Caco-2 (cell line): ENCODE measurements at regions not wholly inside any gene's neighbourhood (a gene's known extent, or its start where the extent isn't known, plus 50 kb on each side); places are given as distances from the start of the nearest gene placed in this dataset.
"Not testable (repeated sequence)": the region's sequence is repeated elsewhere in the genome, so short reads cannot be mapped to it uniquely, and the experiment has no call there.

Experiments used
- BruUV-seq: library from RNA; stranded (reverse); fragments of 400-500 nt; replicated peaks from 2 replicates; lab custom pipeline; 2021; lab: Mats Ljungman, UMichigan
- CTCF ChIA-PET: fragments of 300-600 bp; sonication (Branson Sonifier 250); formaldehyde crosslinking; loops from one replicate; lab custom pipeline; 2022; ENCODE audit warnings: antibody characterized with exemption; lab: Charles Lee
- POLR2A ChIA-PET: fragments of 300-600 bp; sonication (Branson Sonifier 250); formaldehyde crosslinking; loops from one replicate; lab custom pipeline; 2022; ENCODE audit warnings: antibody characterized with exemption; lab: Charles Lee
- DNase-seq, 2 experiments: peaks; one replicate each; pipeline versions ENCODE4 v3.0.0 to v3.0.0-alpha.2; 2020 to 2022
- H3K27me3 ChIP-seq: replicated peaks from 2 replicates; pipeline ENCODE4 v1.6.0; 2011; ENCODE audit warnings: low read length; ENCODE audit not compliant: control insufficient read depth, insufficient read depth
- H3K36me3 ChIP-seq: 2 replicates; pipeline ENCODE4 v1.5.1; 2011; ENCODE audit warnings: low read length; ENCODE audit not compliant: control insufficient read depth, insufficient read depth
- H3K4me1 ChIP-seq: fragments of 250-450 bp; sonication (Bioruptor Pico); 2 replicates; pipeline ENCODE4 v1.5.1; 2020; ENCODE audit warnings: mild to moderate bottlenecking
- H3K4me3 ChIP-seq: 2 replicates; pipeline ENCODE4 v1.5.1; 2011; ENCODE audit warnings: low read depth, mild to moderate bottlenecking, control low read depth, low read length
- H3K9me3 ChIP-seq: fragments of 250-450 bp; sonication (Bioruptor Pico); 2 replicates; pipeline ENCODE4 v1.5.1; 2020; ENCODE audit warnings: mild to moderate bottlenecking, moderate library complexity
- H3K27ac Mint-ChIP-seq: one replicate; pipeline ENCODE4 v1.8.0; 2022; ENCODE audit warnings: mixed read lengths; ENCODE audit not compliant: unreplicated experiment
- H3K27me3 Mint-ChIP-seq: one replicate; pipeline ENCODE4 v1.8.0; 2022; ENCODE audit warnings: mixed read lengths; ENCODE audit not compliant: insufficient read depth, unreplicated experiment
- H3K36me3 Mint-ChIP-seq: one replicate; pipeline ENCODE4 v1.8.0; 2022; ENCODE audit warnings: mild to moderate bottlenecking, mixed read lengths; ENCODE audit not compliant: insufficient read depth, unreplicated experiment
- H3K4me1 Mint-ChIP-seq: one replicate; pipeline ENCODE4 v1.8.0; 2022; ENCODE audit warnings: low read depth, mixed read lengths; ENCODE audit not compliant: unreplicated experiment
- H3K4me3 Mint-ChIP-seq: one replicate; pipeline ENCODE4 v1.8.0; 2022; ENCODE audit warnings: mild to moderate bottlenecking, moderate library complexity, mixed read lengths; ENCODE audit not compliant: unreplicated experiment
- H3K9me3 Mint-ChIP-seq: one replicate; pipeline ENCODE4 v1.8.0; 2022; ENCODE audit warnings: mixed read lengths; ENCODE audit not compliant: unreplicated experiment
- CTCF ChIP-seq, 2 experiments: fragments of 200-600 bp in 1 of 2; IDR thresholded peaks; 1 replicate in 1 of 2; 2 replicates in 1 of 2; pipeline versions ENCODE4 v1.5.1 to v1.8.0; 2011 to 2022; ENCODE audit warnings: antibody characterized with exemption in 1 of 2, control low read depth in 1 of 2, inconsistent platforms in 1 of 2, low read depth in 1 of 2, low read length in 1 of 2, mild to moderate bottlenecking in 1 of 2, moderate library complexity in 1 of 2; ENCODE audit not compliant: insufficient read depth in 1 of 2, severe bottlenecking in 1 of 2, unreplicated experiment in 1 of 2
- intact Hi-C: fragments of 100-400 bp; cut with micrococcal nuclease; formaldehyde crosslinking; loops from one replicate; pipeline ENCODE4 v1.10.0; 2022; ENCODE audit not compliant: unreplicated experiment

- TF ChIP-seq CTCF (IDR thresholded peaks at IDR 0.05; ENCODE audit: insufficient read depth in 1 of 2, low read depth in 1 of 2, low read length in 1 of 2, severe bottlenecking in 1 of 2, unreplicated experiment in 1 of 2), result no peak
- no TSS peak for BruUV-seq
- H3K9me3 ChIP-seq, result no peaks in the 10 kb centered on the region
- H3K4me1 Mint-ChIP-seq, result no peaks in the 10 kb centered on the region
- no peaks in the 10 kb centered on the region for H3K27me3 ChIP-seq
- H3K4me3 ChIP-seq, result no peak overlapping the region
- ChIA-PET CTCF (no interaction called here), POLR2A (no interaction called here)
- intact Hi-C loops, result no loop called here
- no peaks in the 10 kb centered on the region for H3K36me3 ChIP-seq
- no peaks in the 10 kb centered on the region for H3K36me3 Mint-ChIP-seq
- no peak for DNase-seq
- H3K27ac Mint-ChIP-seq, result no peak overlapping the region
- no peaks in the 10 kb centered on the region for H3K9me3 Mint-ChIP-seq
- H3K27me3 Mint-ChIP-seq, result no peaks in the 10 kb centered on the region
- H3K4me1 ChIP-seq, result no peaks in the 10 kb centered on the region
- H3K4me3 Mint-ChIP-seq, result no peak overlapping the region
These were observed 87.7 kb upstream of the RAB40AL start for GRCh38 chrX:102849396-102849795.

GRCh38 chrX:102858826-102859549 is 78.1 kb upstream of the RAB40AL start:
- H3K4me1 Mint-ChIP-seq, DNase-seq, H3K4me3 ChIP-seq, H3K9me3 ChIP-seq, BruUV-seq, H3K36me3 ChIP-seq, H3K27ac Mint-ChIP-seq, intact Hi-C loops, H3K36me3 Mint-ChIP-seq, H3K9me3 Mint-ChIP-seq, H3K4me1 ChIP-seq, CTCF ChIA-PET, H3K27me3 Mint-ChIP-seq, H3K4me3 Mint-ChIP-seq, H3K27me3 ChIP-seq, POLR2A ChIA-PET: not testable (repeated sequence)

- no peak for TF ChIP-seq CTCF (IDR thresholded peaks at IDR 0.05; ENCODE audit: insufficient read depth in 1 of 2, low read depth in 1 of 2, low read length in 1 of 2, severe bottlenecking in 1 of 2, unreplicated experiment in 1 of 2)
- H3K9me3 Mint-ChIP-seq, result no peaks in the 10 kb centered on the region
- POLR2A ChIA-PET, result no interaction called here
- no peak overlapping the region for H3K4me3 ChIP-seq
- H3K4me3 Mint-ChIP-seq, result no peak overlapping the region
- intact Hi-C loops, result no loop called here
- no peak for DNase-seq
- H3K36me3 Mint-ChIP-seq, result no peaks in the 10 kb centered on the region
- H3K27ac Mint-ChIP-seq, result no peak overlapping the region
- no peaks in the 10 kb centered on the region for H3K4me1 ChIP-seq
- BruUV-seq, result no TSS peak
- no peaks in the 10 kb centered on the region for H3K9me3 ChIP-seq
- CTCF ChIA-PET, result no interaction called here
- H3K27me3 Mint-ChIP-seq, result no peaks in the 10 kb centered on the region
- no peaks in the 10 kb centered on the region for H3K27me3 ChIP-seq
- no peaks in the 10 kb centered on the region for H3K4me1 Mint-ChIP-seq
- H3K36me3 ChIP-seq, result no peaks in the 10 kb centered on the region
These were observed 77.6 kb upstream of the RAB40AL start for GRCh38 chrX:102859550-102859871.
